GM12872 (cell line): ENCODE measurements at regions not wholly inside any gene's neighbourhood (a gene's known extent, or its start where the extent isn't known, plus 50 kb on each side); places are given as distances from the start of the nearest gene placed in this dataset.
A peak's percentile ranks its signal among the peaks of the same experiment; 100 is the strongest.

ENCODE experiments used
- TF ChIP-seq, protein P1 (sequence below): IDR thresholded peaks from 3 replicates; pipeline ENCODE4 v1.5.1; 2011; ENCODE audit warnings: low read depth, mild to moderate bottlenecking, low read length, moderate library complexity; ENCODE audit not compliant: insufficient read depth

DNA sequence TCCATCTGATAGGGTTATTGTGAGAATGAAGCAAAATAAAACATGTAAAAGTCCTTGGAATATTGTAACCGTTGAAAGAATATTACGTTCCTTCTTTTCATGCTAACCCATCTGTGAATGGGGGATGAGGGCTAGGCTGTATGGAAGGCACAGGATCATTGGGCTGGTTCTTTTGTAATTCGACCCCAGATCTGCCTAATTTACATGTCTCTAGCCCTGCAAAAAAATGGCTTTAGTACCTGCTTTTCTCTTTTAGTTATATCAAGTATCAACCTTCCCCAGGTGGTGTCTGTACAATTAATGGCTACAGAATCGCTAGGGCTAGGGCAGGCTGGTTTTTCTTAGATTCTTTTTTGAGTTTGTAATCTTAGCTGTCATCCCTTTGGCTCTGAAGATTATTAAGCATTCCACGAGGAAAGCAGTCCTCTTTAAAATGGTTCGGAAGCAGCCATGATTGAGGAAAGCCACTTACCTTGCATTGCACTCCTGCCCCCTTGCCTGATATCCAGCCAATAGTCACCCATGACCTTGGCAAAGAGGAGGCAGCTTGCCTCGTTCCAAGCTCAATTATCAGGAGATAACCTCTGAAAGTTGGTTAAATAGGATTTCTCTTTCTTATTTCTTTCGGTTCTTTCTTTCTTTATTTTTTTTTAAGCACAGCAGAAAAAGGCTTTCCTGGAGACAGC is 153.9 kb upstream of the ZKSCAN2 start:
- TF ChIP-seq, protein P1, sequence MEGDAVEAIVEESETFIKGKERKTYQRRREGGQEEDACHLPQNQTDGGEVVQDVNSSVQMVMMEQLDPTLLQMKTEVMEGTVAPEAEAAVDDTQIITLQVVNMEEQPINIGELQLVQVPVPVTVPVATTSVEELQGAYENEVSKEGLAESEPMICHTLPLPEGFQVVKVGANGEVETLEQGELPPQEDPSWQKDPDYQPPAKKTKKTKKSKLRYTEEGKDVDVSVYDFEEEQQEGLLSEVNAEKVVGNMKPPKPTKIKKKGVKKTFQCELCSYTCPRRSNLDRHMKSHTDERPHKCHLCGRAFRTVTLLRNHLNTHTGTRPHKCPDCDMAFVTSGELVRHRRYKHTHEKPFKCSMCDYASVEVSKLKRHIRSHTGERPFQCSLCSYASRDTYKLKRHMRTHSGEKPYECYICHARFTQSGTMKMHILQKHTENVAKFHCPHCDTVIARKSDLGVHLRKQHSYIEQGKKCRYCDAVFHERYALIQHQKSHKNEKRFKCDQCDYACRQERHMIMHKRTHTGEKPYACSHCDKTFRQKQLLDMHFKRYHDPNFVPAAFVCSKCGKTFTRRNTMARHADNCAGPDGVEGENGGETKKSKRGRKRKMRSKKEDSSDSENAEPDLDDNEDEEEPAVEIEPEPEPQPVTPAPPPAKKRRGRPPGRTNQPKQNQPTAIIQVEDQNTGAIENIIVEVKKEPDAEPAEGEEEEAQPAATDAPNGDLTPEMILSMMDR = no peak

DNA sequence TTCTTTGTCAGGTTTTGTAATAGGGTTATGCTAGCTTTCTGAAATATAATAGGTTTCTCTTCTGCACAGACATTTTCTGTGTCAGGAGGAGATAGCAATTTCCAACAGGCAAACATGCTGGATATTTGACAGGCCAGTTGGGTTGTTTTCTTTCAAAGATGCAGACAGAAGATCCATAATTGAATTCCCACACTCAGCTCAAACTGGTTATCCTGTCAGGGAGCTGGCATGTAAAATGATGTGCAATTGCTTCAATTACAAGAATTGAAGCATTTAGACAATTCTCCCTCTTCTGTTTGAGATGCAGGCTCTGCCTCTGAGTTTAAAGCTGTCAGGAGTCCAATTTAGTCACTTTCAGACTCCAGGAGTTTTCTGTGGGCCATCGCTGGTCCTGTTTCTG is 146.2 kb upstream of the ZKSCAN2 start:
- TF ChIP-seq, protein P1 = no peak

DNA sequence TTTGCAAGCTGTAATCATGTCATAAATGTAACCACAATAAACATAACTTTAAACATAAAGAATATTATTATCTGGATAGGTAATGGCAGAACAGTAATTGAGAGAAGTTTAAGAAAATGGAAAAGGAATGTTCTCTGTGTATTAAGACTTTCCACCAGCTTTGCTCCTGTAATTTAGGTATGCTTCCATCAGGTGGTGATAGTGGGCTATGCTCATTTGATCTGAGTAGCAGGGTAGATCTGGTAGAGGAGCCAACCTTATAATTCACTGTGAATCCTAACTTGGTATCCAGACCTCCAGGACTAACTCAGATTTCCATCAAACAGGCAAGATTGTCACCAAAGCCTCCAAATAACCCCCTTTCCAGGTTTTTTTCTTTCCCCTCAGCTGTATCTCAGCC is 137.9 kb upstream of the ZKSCAN2 start:
- TF ChIP-seq, protein P1 = peak; percentile 30; the same call in 1 of the 3 replicates

DNA sequence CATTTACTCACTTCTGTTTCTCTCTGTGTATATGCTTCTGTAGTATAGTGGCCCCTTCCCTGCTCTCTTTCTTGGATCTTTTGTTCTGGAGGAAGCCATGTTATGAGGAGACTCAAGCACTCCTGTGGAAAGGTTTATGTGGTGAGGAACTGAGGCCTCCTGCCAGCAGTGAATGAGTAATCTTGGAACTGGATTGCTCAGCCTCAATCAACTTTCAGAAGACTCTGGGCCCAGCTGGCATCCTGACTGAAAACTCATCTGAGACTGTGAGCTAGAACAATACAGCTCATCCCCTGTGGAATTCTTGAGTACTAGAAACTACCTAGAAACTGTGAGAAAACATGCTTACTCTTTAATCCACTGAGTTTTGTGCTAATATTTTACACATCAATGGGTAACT is 133.1 kb upstream of the ZKSCAN2 start:
- TF ChIP-seq, protein P1 = no peak

DNA sequence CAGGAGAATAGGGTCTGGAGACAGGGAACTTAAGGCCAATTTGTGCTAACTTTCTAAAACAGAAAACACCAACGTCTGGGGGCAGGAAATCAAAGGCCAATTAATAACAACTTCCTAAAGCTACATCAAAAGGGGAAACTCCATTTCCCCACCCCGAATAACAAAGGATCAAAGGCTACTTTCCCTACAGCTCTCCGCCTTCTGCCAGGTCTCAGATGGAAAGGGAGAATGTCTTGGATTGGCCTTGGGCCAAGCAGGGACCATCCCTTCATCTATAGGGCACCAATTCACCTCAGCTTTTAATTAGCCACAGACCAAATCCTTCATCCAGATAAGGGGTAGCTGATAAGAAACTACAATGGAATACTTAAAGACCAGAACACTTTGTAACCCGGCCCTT is 116.9 kb upstream of the ZKSCAN2 start:
- TF ChIP-seq, protein P1 = no peak

DNA sequence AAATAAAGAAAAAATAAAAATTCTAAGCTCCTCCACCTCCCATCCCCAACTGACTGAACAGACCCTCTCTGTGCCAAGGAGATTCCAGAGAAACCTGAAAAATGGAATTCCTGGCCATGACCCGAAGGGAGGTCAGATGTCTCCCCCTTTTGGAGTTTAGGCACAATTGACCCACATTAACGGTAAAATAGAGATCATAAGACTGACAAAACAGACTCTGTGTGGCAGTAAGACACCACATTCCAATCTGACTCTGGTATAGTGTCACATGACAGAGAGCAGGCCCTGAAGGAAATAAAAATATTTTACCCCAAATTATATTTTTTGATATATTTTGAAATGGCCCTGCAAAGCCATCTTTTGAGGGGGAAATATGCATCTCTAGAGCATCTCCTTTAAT is 115.1 kb upstream of the ZKSCAN2 start:
- TF ChIP-seq, protein P1 = 0 out of 3 replicates have a peak, but pooled peaks have one; percentile 3

DNA sequence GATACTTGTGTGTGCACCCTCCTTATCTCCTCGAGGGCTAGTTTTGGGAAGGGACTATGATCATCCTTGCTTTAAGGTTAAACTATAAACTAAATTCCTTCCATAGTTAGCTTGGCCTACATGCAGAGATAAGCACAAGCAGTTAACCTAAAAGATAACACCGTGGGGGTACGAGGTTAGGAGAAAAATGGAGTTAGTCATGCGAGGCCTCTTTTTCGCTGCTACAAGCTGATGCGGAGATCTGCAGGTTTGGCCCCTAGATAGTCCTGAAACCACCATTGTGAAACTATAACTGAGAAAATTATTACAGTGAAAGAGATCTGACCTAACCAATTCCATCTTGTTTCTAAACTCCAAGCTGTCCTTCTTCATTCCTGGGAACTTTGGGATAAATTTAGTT is 113.7 kb upstream of the ZKSCAN2 start:
- TF ChIP-seq, protein P1 = no peak

DNA sequence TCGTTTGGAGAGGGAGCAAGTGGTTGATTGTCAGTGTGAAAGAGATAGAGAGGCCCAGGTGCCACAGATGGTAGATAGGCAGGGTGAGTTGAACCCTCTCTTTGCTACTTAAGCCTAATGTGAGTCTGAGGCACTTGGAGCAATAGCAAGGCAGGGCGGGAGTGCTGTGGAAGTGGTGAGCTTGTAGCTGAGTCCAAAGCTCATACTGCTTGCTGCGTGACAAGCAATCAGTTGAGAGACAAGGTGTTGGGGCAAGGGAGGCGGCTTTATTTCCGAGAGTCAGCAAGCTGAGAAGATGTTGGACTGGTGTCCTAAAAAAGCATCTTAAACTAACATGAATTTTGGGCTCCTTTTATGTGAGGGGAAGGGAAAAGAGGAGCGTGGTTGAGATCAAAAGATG is 112.9 kb upstream of the ZKSCAN2 start:
- TF ChIP-seq, protein P1 = no peak
